Endodermal cell (in vitro differentiated cells): ENCODE measurements at regions not wholly inside any gene's neighbourhood (a gene's known extent, or its start where the extent isn't known, plus 50 kb on each side); places are given as distances from the start of the nearest gene placed in this dataset.

Source experiments
- DNase-seq: peaks from one replicate; pipeline ENCODE4 v3.0.0-alpha.2; 2017
- H3K27ac ChIP-seq: 2 replicates; pipeline ENCODE4 v1.5.1; 2013; ENCODE audit warnings: mild to moderate bottlenecking, low read depth, low read length, moderate library complexity
- H3K27me3 ChIP-seq: 2 replicates; pipeline ENCODE4 v1.6.1; 2013; ENCODE audit warnings: mild to moderate bottlenecking, low read length, moderate library complexity; ENCODE audit not compliant: insufficient read depth, control insufficient read depth, poor library complexity, severe bottlenecking
- H3K36me3 ChIP-seq: 2 replicates; pipeline ENCODE4 v1.7.0; 2013; ENCODE audit warnings: mild to moderate bottlenecking, low read length, moderate library complexity; ENCODE audit not compliant: control insufficient read depth, insufficient read depth
- H3K4me1 ChIP-seq: one replicate; pipeline ENCODE4 v1.7.0; 2013; ENCODE audit warnings: low read length; ENCODE audit not compliant: control insufficient read depth, insufficient read depth
- H3K4me3 ChIP-seq: 2 replicates; pipeline ENCODE4 v1.5.1; 2013; ENCODE audit warnings: mild to moderate bottlenecking, low read length, moderate library complexity
- H3K9ac ChIP-seq: 2 replicates; pipeline ENCODE4 v1.6.1; 2013; ENCODE audit warnings: mild to moderate bottlenecking, low read length, moderate library complexity; ENCODE audit not compliant: poor library complexity, severe bottlenecking; ENCODE audit errors: extremely low read depth
- H3K9me3 ChIP-seq: 2 replicates; pipeline ENCODE4 v1.6.1; 2013; ENCODE audit warnings: mild to moderate bottlenecking, low read length, moderate library complexity; ENCODE audit not compliant: control insufficient read depth
- H3K27ac Mint-ChIP-seq: 2 replicates; pipeline ENCODE4 v1.8.0; 2020; ENCODE audit warnings: mixed read lengths
- H3K27me3 Mint-ChIP-seq: 2 replicates; pipeline ENCODE4 v1.8.0; 2021; ENCODE audit warnings: mild to moderate bottlenecking, mixed read lengths; ENCODE audit not compliant: insufficient read depth
- H3K36me3 Mint-ChIP-seq: 2 replicates; pipeline ENCODE4 v1.8.0; 2020; ENCODE audit warnings: low read depth, mixed read lengths
- H3K4me1 Mint-ChIP-seq: 2 replicates; pipeline ENCODE4 v1.8.0; 2020; ENCODE audit warnings: mixed read lengths
- H3K4me3 Mint-ChIP-seq: 2 replicates; pipeline ENCODE4 v1.8.0; 2020; ENCODE audit warnings: mild to moderate bottlenecking, moderate library complexity, mixed read lengths
- H3K9me3 Mint-ChIP-seq: 2 replicates; pipeline ENCODE4 v1.8.0; 2020; ENCODE audit warnings: mild to moderate bottlenecking, mixed read lengths
- WGBS, 2 experiments: methylation state at CpG; one replicate each; pipeline versions ENCODE4 v1.1.5 to v1.1.7; 2013; ENCODE audit warnings: missing lambda C conversion rate in 2 of 2, mixed read lengths in 1 of 2; ENCODE audit not compliant: insufficient coverage in 1 of 2, insufficient read length in 1 of 2; 5-methylcytosine and 5-hydroxymethylcytosine counted together
- TF ChIP-seq, protein P1 (sequence below): fragments of 200-600 bp; sonication (generic); conservative IDR thresholded peaks from 2 replicates; pipeline ENCODE4 v1.5.0; 2021; ENCODE audit warnings: antibody characterized with exemption, mild to moderate bottlenecking

DNA sequence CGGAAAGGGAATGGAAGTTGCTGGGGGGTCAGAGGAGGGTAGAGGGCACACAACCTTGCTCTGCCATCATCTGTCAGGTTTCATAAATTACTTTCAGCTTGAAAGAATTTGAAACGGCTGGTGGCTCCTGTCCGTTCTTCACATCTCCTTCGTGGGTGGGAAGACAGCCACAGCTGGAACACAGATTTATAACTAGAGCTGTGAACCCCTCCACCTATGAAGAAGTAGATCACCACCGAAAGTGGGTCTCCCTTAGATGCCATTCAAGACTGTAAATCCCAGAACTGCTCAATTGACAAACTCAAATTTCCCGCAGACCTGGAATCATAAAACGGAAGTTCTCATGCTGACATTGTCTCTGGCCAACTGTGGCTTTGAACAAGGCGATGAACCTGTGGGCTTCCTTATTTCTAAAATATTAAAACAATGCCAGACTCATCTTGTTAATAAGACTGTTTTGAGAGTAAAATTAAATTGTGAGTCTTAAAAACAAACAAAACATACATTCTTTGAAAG, 65.3 kb downstream of the BTBD3 start:
- H3K4me3 Mint-ChIP-seq = no peak overlapping the region
- no peak overlapping the region for H3K27ac Mint-ChIP-seq
- no peaks in the 10 kb centered on the region for H3K9me3 Mint-ChIP-seq
- peaks cover 23% of the 10 kb centered on the region for H3K4me1 Mint-ChIP-seq
- DNase-seq = no peak
- H3K27me3 ChIP-seq = no peaks in the 10 kb centered on the region
- TF ChIP-seq, protein P1, sequence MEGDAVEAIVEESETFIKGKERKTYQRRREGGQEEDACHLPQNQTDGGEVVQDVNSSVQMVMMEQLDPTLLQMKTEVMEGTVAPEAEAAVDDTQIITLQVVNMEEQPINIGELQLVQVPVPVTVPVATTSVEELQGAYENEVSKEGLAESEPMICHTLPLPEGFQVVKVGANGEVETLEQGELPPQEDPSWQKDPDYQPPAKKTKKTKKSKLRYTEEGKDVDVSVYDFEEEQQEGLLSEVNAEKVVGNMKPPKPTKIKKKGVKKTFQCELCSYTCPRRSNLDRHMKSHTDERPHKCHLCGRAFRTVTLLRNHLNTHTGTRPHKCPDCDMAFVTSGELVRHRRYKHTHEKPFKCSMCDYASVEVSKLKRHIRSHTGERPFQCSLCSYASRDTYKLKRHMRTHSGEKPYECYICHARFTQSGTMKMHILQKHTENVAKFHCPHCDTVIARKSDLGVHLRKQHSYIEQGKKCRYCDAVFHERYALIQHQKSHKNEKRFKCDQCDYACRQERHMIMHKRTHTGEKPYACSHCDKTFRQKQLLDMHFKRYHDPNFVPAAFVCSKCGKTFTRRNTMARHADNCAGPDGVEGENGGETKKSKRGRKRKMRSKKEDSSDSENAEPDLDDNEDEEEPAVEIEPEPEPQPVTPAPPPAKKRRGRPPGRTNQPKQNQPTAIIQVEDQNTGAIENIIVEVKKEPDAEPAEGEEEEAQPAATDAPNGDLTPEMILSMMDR = no peak
- no peaks in the 10 kb centered on the region for H3K36me3 ChIP-seq
- 93% methylated on average over 5 to 8 of the region's 8 CpGs for WGBS, 2 experiments
- H3K4me1 ChIP-seq = no peaks in the 10 kb centered on the region
- H3K36me3 Mint-ChIP-seq = no peaks in the 10 kb centered on the region
- H3K27ac ChIP-seq = no peak overlapping the region
- H3K27me3 Mint-ChIP-seq = no peaks in the 10 kb centered on the region
- no peak overlapping the region for H3K9ac ChIP-seq
- no peak overlapping the region for H3K4me3 ChIP-seq
- no peaks in the 10 kb centered on the region for H3K9me3 ChIP-seq

DNA sequence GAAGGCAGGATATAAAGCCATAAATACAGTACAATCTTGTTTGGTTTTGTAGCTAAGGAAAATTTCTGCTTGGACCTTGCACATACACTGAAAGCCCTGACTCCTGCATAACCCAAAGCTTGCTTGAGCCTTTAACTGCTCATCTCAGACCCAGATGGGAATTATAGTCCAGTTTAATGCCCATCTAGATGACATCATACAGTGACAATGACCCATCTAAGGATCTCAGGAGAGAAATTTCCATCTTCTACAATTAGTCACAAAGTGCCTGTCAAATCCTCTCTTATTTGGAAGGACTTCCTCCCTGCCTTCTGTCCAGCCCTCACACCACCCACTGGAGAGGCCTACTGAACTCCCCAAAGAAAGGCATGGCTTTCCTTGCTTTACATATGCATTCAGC, 69.3 kb downstream of the BTBD3 start:
- H3K4me3 Mint-ChIP-seq = no peak overlapping the region
- TF ChIP-seq, protein P1 = no peak

GRCh38 chr20:11987526-11987925, 69.8 kb downstream of the BTBD3 start:
- Mint-ChIP-seq H3K9me3 (no peaks in the 10 kb centered on the region), H3K36me3 (no peaks in the 10 kb centered on the region), H3K4me1 (peaks cover 37% of the 10 kb centered on the region), H3K27me3 (no peaks in the 10 kb centered on the region), H3K4me3 (no peak overlapping the region), H3K27ac (no peak overlapping the region)
- Histone ChIP-seq H3K4me1 (peaks cover 3% of the 10 kb centered on the region), H3K27me3 (no peaks in the 10 kb centered on the region), H3K9ac (no peak overlapping the region), H3K9me3 (no peaks in the 10 kb centered on the region), H3K36me3 (no peaks in the 10 kb centered on the region), H3K4me3 (no peak overlapping the region), H3K27ac (no peak overlapping the region)
- TF ChIP-seq, protein P1 = no peak
- 83 to 91% methylated on average over 1 of the region's 1 CpG for WGBS, 2 experiments
- no peak for DNase-seq

More for the DNA sequence above, 69.3 kb downstream of the BTBD3 start:
- no peak overlapping the region for H3K4me3 ChIP-seq
- Mint-ChIP-seq H3K27me3 (no peaks in the 10 kb centered on the region), H3K4me1 (peaks cover 32% of the 10 kb centered on the region), H3K36me3 (no peaks in the 10 kb centered on the region), H3K27ac (no peak overlapping the region), H3K9me3 (no peaks in the 10 kb centered on the region)
- H3K9me3 ChIP-seq = no peaks in the 10 kb centered on the region
- H3K36me3 ChIP-seq = no peaks in the 10 kb centered on the region
- no peaks in the 10 kb centered on the region for H3K4me1 ChIP-seq
- DNase-seq = no peak
- no peak overlapping the region for H3K27ac ChIP-seq
- no peaks in the 10 kb centered on the region for H3K27me3 ChIP-seq
- H3K9ac ChIP-seq = no peak overlapping the region
